HUDEP-2 (cell line): ENCODE measurements at regions not wholly inside any gene's neighbourhood (a gene's known extent, or its start where the extent isn't known, plus 50 kb on each side); places are given as distances from the start of the nearest gene placed in this dataset.

Experiments
- DNase-seq, 76 experiments: peaks; one replicate each; lab custom pipeline; 2025; ENCODE audit not compliant: unreplicated experiment in 76 of 76; lab: John Stamatoyannopoulos, UW

DNA sequence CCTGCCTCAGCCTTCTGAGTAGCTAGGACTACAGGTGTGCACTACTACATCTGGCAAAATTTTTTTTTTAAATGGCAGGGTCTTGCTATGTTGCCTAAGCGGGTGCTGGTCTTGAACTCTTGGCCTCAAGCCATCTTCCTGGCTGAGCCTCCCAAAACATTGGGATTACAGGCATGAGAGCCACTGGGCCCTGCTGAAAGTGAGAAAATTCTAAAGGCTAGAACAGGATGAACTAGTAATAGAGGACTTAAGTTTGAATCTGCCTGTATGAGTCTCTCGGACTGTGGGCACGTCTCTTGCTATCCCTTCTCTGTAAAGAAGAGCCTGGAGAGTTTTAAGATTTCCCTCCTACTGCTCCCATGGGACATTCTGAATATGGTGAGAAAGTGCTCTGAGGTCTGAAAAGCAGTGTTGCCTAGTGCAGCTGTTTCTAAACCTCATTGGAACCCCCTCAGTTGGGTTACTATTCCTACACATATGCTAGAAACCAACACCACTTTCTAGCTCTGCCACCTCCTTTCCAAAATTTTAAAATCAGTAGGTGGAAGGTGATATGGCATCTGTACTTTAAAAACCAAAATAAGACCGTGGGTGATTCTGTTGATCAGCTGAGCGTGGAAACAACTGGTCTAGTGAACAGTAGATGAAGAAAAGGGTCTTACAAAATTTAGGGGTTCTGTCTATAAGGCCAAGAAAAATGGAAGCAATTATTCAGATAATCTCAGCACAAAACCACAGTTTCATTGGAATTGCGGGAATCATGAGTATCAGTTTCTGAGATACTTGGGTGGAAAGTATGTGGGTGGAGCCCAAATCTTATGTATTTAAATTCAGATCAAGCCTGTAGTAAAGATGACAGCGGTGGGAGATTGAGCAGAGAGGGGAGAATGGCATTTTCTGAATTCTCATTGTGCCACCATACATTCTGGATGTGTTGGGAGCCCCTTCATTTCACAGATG, 259.8 kb upstream of the CXCR4 start:
- no peak for DNase-seq

DNA sequence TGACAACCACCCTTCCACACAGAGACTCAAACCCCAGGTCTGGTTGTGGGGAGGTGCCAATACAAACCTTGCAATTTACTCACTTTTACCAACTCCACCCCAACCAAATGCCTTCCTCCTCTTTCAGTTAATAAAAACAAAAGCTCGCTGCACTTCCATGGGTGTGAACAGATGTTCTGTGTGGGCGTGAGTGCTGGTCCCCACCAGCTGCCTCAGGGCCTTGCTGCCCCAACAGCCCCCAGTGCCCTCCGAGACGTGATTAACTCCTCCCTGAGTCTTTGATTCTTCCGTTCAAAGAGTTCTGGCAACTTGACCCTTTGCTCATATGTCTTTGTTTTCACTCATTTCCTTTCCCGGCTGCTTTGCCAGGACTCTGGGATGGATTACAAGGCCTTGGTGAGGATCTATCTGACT, 258.9 kb upstream of the CXCR4 start:
- no peak for DNase-seq

DNA sequence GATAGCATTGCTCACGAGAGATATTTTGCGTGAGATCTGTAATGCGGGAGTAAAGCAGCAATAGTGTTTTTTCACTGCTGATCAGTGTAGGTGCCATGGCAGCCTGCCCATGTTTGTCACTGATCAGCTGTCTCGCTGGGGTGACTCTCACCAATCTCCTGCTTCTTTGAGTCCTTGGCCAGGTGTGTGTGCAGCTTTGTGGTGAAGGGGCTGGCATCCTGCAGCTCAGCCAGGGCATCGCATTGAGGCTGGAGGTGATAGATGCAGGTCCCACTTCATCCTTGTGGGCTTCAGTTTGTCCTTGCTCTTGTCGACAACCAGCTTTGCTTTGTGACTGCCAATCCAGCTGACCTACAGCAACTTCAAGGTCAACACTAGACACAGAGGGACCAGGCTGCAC, 258.3 kb upstream of the CXCR4 start:
- DNase-seq: no peak

DNA sequence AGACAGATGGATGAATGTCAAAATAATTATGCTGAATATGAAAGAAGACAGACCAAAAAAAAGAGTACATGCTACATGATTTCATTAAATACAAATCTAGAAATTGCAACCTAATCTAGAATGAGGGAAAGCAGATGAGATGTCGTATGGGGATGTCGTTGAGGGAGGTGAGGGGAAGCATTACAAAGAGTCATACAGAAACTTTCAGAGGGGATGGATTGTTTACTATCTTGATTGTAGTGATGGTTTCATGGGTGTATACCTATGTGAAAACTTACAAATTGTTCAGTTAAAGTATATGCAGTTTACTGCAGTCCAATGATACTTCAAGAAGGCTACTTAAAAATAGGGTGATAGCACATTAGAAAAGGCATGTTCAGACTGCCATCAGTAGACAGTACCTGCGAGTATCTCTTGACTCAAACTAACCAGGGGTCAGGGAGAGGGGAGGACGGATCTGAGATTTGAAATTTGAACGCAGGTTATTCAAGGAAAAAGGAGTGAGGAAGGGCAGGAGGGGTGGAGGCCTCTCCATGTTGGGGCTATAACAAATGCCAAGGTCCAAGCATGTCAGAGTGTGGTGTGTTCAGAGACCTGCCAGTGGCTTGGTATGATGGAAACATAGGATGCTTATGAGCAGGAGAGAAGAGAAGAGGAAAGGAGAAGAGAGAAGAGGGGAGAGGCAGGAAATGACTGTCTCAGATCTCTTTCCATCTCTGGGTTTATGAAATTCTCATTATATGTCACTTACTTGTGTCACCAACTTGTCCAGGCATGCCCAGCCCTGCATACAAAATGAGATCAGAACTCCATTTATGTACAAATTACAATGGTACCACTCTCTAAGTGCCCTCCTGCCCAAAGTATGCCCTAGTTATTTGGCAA, 257.3 kb upstream of the CXCR4 start:
- no peak for DNase-seq

DNA sequence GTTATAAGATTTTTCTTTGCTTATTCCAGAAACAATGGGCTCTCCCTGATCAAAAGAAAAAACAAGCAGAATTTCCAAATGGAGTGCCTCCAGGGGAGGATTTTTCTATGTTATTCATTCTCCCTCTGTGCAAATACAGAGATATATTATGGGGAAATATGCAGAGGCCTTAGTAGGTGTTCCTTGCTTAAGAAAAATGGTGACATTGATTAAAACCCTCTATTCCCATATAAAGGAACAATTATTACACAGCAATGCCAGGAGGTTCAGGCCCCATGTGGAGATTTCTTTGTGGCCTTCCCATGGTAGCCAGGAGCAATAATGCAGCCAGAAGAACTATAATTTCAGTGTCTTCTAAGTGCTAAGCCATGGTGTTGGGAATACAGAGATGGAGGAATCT, 255.9 kb upstream of the CXCR4 start:
- no peak for DNase-seq

DNA sequence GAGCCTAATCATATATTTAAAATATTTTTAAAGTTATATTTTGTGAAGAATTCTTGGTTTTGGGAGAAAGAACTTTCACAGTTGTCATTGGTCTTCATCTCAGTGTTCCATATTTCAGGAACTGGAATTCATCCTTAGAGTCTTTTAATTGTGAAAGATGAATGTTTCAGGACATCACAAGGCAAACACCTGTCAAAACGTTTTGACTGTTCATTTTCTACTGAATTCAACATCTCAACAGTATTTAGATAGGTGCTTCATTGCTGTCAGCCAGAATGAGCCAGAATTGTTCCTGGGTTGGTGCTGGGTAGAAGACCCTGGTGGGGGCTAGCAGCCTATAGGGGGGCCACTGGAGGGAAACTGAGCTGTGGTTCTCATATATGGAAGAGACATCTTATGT, 255.1 kb upstream of the CXCR4 start:
- DNase-seq: no peak

DNA sequence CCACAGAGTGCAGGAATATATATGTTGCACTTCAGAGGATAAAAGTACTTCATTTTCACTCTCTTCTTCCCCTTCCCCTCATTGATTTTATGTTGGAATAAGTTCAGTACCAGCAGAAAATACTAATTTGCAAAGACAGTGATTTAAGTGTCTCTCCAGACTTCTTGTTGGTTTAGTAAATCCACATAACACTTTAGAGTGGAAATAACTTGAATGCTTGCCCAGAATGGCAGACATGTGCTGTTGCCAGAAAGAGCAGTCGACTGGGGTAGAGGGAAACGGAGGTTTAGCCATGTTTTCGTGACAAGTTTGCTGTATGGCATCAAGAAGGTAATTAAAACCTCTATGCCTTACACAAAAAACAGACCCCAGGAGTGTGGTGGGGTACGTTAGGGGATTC, 246.0 kb upstream of the CXCR4 start:
- DNase-seq: no peak

DNA sequence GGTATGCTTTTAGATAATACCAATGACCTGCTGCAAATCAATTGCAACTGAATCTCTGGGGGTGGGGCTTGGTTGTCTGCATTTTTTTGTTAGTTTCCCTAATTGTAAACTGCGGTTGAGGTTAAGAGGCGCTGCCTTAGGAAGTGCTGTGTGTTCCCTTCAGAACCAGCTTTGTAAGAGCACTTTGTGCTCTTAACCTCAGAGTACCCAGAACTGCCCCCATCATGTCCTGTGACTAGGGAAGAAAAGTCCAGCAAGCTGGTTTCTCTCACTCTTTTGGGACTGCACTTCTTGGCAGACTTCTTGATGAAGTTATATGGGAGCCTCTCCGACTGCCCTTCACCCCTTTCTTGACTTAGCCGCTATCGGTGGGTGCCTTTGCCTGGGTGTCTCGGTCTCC, 245.5 kb upstream of the CXCR4 start:
- DNase-seq: no peak

DNA sequence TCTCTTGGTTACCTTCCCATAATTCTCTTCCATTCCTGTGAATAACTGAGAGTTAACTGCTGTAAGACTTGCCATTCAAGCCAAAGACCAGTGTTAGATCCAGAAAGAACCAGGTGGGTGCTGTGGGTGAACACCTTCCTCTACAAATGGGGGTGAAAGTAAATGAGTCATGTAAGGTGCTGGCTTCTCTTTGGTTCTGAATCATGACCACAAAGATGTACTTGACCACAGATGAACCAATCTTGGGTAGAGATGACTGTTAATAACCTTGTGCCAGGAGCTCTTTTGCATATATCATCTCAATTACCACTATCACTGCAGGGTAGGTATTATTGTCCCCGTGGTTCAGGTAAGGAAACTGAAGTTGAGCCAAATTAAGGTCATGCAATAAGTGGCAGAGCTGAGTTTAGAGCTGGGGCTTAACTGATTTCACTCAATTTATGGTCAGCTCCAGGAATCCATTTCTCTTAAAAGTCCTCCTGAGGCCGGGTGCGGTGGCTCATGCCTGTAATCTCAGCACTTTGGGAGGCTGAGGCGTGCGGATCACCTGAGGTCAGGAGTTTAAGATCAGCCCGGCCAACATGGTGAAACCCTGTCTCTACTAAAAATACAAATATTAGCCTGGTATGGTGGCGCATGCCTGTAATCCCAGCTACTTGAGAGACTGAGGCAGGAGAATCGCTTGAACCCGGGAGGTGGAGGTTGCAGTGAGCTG, 244.9 kb upstream of the CXCR4 start:
- DNase-seq: no peak

DNA sequence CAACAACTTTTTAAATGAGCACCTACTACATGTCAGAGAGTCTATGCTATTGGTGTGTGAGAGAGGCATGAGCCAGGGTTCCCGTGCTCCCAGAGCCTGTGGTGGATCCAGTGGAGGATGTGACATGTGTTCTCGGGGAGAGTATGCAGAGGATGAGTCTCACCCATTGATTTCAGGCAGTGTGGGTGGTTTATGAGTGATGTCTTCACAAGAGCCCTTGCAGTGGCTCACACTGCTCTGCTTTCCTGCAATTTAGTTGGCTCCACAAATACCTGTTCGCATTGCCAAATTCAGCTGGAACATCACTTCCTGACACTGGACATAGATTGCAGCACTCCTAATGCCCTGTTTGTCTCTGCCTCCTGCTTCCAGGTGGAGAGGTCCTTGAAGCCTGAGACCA, 243.6 kb upstream of the CXCR4 start:
- no peak for DNase-seq

DNA sequence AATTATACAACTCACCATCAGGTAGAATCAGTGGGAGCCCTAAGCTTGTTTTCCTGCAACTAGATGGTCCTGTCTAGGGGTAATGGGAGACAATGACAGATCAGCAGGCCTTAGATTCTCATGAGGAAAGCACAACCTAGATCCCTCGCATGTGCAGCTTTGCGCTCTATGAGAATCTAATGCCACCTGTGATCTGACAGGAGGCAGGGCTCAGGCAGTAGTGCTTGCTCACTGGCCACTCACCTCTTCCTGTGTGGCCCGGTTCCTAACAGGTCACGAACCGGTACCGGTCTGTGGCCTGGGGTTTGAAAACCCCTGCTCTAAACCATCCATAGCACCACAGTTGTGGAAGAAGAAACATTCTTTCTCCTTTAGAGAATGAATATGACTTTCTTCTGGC, 242.8 kb upstream of the CXCR4 start:
- DNase-seq: no peak

DNA sequence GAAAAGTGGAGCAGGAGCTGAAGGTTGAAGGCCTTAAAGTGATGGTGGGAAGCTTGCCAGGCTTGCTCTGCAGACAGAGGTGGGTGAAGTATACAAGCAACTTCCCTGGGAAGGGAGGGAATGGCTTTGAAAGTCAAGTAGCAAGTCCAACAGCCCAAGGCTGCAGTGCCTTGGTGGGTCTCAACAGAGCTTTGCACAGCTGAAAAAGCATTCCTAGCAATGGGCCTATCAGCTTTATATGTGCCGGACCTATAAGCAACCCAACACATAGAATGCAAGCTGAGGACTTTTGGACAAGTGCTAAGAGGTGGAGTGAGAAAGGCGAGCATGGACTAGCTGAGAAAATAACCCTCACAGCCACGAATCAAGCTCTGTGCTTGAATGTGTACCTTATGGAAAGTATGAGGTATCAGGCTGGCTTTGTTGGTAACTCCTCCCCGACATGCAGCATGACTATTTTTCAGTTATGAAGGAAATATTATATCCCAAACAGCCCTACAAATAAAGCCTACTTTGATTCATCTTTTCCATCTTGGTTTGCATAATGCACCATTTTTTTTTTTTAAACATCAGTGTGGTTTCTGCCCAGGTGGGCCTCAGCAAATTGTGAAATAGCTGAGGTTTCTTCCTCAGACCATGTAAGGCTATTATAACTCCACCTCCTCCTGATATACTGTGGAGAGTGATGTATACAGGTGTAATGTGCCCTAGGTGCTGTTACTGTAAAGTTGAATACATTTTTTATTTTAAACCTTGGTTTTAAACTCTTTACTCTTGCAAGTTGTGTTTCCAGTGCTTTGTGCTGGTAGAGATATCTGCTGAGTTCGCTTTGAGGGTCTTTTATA, 241.4 kb upstream of the CXCR4 start:
- DNase-seq: no peak

DNA sequence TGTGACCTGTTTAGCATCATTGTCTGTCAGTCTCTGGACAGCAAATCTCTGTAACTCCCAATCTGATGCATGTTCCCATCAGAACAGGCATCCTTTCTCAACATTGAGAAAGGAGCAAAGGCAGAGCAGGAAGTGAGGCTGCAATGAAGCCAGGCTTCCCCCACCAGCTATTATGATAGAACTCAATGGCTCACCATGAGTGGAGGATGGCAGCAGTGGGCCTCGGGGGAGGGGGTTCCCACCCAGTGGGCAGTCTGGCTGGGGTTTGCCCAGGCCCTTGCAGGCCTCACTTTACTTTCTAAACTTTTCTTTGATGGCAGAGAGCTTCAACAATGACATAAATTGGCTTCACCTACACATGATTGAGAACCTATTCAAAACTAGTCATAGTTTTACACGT, 240.6 kb upstream of the CXCR4 start:
- DNase-seq: no peak

DNA sequence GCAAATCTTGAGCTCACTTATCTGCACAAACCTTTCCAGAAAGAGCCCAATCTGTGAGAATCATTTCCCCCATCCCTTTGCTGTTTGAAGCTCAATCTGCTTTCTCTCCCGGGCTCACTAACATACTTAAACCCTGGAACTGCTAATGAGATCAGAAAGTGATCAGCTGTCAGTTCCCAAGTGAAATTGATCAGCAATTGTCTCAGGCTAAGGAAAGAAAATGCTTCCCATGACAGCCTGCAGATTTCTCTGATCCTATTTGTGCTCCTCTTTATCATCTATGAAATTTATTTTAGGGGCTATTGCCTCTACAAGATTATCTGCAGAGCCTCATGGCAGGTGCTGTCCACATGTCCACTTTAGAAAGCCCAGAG, 239.0 kb upstream of the CXCR4 start:
- no peak for DNase-seq

DNA sequence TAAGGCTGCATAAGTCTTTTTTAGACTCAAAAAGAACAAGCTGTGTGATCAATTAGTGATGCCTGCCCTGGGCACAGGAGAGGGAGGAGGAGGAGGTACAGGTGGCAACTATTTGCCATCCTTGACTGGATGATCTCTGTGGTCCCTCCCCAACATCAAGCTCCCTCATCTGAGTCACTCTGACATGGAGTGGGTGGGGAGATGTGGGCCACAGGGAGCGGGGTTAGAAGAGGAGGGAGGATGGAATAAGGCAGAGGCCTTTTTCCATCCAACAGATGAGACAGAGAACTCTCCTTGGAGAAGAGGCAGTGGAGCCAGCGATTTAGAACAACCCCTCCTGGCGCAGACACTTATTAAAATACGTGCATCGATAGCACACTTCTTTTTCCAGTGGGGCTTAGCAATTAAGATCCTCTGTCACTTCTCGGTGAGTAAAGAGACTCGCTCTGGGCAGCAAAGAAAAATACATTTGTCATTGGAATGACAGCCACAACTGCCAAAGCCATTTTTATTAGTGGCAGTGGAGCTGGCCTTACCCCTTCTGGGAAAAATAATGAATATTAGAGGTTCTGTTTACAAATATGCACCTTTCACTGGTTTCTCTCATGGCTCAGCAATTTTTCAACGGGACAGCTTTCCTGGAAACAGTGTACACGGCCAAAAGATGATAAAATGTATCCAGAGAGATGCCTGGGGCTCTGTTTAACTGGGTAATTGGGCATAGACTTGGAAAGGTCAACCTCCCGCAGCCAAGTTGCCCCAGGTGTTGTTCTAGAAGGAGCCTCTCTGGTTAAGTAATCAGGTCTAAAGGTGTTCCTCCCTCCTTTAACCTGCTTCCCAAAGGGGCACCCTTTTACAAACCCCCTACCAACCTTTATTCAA, 238.4 kb upstream of the CXCR4 start:
- DNase-seq: no peak

DNA sequence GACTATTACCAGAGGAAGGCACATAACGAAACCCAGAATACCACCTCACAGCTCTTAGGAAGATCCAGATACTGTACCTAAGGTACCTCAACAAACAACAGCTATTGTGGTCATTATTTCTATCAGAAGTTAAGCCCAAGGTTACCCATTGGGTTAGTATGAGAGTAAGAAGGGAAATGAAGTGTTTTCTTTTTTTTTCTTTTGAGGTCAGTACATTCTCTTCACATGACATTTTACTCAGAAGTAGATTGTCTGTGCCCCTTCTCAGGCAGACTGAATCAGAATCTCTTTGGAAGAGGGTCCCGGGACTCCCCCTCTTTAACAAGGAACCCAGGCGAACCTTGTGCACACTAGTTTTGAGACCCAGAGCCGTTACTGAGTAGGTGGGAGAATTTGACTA, 233.7 kb upstream of the CXCR4 start:
- no peak for DNase-seq

DNA sequence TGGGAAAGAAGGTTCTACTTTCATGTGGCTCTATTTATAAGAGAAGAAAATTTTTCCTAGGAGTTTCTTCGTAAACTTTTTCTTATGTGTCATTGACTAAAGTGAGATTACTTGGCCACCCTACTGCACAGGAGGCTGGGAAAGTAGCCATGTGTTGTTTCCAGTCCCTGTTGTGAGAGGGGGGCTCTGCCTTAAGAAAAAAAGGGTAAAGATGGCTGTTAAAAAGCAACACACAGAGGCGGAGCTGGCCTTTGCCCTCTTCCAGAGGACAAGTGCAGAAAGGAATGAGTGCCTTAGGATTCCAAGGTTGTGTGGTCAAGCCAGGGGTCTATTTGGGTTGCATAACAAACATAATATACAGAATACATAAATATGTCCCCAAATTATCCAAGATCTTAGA, 230.0 kb upstream of the CXCR4 start:
- no peak for DNase-seq

DNA sequence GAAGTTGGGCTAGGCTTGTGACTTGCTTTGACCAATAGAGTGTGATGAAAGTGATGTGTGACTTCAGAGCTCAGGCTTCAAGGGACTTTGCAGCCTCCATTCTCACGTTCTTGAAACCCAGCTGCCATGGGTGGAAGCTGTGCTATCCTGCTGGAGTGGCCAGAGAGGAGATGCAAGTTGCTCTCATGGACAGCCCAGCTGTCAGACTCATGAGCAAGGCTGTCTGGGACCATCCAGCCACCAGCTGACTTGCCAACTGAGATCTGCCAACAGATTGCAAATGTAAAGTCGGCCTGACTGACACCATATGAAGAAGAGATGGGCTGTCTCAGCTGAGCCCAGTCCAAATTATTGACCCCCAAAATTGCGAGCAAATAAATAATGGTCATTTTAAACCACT, 226.4 kb upstream of the CXCR4 start:
- no peak for DNase-seq

DNA sequence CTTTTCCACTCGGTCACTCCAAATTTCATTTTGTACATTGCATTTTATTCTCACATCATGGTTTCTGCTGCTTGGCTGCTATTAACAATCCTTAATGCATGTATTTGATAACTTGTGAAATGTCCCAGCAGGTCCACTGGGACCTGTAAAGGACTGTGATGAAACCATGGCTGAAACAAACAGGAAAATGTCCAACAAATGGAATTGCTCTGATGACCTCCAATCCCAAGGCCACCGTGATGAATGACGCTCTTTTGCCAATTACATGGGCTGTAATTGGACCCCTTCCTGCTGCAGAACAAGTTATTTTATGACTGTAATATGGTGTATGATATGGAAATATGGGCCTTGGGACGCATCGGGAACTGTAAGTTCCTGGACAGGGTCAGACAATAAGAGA, 224.2 kb upstream of the CXCR4 start:
- no peak for DNase-seq
